Activated CD4-positive, CD25-positive, alpha-beta regulatory T cell treated with anti-CD3 and anti-CD28 coated beads, Interleukin-2, amount 50 U/mL, for 16 hours (primary cell): ENCODE measurements at regions not wholly inside any gene's neighbourhood (a gene's known extent, or its start where the extent isn't known, plus 50 kb on each side); places are given as distances from the start of the nearest gene placed in this dataset.
"Not testable (repeated sequence)": the region's sequence is repeated elsewhere in the genome, so short reads cannot be mapped to it uniquely, and the experiment has no call there.

ENCODE experiments used
- DNase-seq: peaks from one replicate; pipeline ENCODE4 v3.0.0-alpha.2; 2020; ENCODE audit warnings: low read depth, low spot score

DNA sequence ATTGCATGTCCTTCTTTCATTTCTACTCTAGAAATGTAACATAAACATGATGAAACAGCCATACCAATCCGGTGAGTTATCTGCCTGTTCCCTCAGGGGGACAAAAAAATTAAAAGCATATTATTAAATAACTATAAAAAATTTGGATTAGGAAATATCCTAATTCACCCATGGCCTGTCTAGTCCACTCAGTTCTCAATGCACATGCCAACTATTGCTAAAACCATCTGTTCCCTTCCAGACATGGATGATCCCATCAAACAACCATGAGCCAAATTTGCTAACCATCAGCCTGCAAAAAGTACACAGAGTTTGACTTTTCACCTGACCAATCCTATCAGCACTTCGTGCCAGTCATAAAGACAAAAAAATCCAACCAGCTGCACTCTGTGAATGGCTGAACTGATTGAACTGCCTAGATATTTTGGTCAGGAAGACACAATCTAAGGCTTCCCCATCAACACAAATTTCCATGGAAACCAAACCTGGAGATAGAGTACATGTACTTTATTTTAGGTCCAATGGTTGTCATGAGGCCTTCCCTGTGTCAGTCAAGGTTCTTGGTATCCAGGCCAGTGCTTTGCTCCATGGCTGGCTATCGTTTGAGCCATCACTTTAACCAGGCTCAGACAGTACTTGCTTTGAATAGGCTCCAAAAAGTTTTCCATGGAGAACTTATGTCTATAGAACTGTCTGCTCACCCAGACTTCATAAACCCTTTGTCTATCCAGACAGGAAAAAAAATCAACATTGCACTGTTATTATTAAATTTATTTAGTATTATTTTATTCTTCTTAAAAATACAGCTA, 570.8 kb downstream of the LTN1 start:
- no peak for DNase-seq

DNA sequence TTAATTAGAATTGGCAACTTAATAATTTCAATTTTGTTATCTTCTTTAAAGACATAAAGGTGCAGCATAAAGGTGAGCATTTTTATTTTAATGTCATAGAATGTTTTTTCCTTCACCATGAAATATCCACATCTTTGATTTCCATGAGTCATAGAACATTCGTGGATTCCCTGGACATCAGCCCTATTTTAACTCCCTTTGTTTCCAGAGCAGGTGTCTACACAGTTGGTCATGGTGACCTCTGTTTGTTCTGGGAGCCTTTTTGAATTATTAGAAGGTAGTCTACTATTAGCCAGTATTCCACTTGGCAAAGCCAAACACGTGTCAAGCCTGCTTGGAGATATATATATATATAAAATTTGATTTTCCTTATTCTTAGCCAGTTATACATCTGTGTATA, 572.9 kb downstream of the LTN1 start:
- no peak for DNase-seq

DNA sequence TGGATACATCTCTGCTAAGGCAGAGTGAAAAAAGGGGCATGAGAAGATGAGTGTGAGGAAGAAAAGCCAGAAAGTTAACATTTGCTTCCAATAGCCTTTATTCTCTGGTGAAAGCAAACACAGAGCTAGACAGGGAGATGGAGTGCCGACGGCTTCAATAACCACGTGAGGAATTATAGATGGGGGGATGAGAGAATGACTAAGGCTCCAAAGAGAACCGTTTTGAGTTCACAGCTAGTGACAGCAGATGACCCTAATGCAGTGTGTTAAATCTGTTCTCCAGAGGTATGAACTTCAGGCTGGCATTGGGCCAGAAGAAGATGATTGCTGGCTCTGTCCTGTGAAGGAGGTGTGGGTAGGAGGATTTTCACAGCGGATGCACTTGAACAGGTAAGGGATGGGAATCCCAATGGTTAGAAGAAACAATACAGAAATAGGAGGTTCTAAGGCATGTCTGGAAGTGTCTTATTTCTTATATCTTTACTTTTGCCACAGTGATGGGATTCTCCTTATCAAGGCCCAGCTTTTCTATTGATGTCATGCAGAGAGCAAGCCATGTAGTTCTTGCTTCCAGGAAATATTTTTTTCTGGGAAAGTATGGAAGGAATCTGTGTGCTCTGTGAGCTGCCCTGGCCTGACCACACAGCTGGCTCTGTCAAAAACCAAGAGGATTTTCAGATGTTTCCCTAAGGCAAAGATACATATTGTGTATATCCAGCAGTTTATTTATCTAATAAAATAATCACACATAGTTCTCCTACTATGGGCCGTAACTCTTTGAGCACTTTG, 573.8 kb downstream of the LTN1 start:
- DNase-seq, result no peak

DNA sequence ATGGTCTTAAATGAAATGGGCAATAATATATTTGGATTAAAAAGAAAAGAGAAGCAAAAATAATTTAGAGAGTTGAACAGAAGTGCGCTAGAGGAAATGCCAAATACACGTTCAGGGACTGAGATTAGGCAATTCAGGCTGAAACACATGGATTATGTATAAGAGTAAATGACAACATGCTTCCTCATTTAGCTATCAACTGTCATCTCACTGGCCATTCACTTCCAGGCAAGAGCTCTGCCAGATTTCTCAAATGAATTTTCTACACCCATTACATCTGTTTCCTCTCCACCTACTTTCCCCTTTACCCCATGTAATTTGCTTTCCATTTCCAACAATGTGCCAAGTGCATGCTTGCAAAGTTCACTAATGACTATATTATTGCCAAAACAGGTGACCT, 582.4 kb downstream of the LTN1 start:
- no peak for DNase-seq

DNA sequence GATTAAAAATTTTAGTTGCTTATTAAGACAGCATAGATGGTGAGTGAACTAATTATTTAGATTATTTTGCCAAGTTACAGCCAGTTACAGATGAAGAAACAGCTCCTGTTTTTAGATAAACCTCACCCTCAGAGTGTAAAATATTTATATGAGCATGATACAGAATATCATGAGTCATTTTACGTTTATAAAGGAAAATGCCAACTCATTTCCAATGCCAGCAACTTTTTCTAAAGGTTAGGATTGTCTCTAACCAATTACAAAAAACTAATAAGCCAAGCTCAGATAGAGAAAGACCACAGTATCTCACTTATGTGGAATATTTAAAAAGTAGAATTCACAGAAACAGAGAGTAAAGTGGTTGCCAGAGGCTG, 590.1 kb downstream of the LTN1 start:
- DNase-seq, result no peak

DNA sequence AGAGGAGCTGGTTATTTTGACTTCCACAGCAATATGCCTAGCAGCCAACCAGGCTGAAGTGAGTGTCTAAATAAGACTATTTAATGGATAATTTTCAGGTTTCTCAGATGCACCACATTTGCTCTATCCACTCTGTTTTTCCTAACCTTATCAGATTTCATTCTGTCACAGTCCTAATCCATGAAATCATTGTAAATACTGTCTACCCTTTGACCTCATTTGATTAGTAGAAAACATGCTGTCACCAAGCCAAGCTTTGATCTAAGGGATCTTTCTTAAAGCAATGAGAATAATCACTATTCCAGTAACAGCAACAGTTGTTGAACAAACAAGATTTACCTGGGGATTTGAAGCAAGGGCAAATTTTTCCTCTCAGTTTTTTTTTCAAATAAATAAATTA, 595.6 kb downstream of the LTN1 start:
- no peak for DNase-seq

DNA sequence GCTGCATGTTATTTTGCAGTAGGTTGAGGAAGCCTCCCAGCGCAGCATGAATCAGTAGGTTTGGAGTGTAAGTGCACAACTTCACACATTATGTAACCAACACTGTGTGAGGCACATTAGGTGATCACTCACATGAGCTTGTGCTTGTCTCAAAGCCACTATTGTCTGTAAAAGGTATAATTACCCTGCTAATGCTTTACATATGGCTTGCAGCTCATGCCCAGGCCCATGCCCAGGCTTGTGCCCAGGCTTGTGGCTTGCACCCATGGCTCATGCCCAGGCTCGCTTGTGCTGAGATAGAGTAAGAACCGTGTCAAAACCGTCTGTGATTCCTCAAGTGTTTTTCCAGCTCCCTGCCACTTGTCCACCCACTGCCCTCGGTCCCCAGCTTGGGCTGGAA, 596.3 kb downstream of the LTN1 start:
- no peak for DNase-seq

DNA sequence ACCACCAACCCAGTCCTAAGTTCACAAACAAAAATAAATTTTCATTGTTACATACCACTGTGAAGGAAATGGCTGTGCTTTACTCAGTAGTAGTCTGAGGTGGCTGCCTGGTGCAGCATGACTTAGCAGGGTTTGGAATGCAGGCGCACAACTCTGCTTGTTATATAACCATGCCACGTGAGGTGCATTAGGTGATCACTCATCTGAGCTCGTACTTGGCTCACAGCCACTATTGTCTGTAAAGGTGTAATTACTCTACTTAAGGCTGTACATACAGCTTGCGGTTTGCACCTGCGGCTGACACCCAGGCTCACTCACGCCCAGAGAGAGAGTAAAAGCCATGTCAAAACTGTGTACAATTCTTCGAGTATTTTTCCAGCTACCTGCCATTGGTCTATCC, 599.4 kb downstream of the LTN1 start:
- no peak for DNase-seq

DNA sequence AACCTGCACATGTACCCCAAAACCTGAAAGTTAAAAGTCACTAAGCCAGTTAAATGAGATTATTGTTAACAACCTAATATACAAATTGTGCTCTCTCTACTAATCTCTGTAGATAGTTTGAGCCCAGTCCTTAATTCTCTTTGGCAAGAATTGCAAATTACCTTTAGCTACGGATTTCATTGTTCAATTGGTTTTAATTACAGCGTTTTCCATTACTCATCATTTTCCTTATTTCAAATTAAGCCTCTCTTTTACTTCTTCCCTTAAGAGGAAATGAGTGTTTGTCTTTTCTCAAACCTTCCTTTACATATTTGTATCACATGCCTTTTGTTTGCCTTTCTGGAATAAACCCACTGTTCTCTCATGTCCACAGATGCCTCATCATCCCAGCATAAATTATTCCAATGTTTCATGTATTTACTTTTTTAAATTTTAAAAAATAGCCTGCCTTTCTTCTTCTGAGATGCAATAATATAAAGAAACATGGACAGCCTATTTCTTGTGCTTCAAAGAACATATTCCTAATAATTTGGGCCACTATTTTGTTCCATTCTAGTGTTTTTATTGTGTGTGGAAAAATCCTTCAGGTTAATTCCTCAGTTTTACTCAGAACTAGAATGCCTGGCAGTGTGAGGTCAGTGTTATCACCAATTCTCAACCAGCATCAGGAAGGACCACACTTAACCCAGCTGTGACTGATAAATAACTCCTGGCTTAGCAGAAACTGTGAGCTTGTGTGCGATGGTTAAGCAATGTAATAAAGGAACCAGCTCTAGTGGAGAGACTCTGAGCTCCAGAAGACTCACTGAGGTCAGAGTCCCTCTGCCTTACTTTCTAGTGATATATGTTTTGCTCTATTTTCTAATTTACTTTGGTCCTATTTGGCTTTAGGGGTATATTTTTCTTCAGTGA, 600.5 kb downstream of the LTN1 start:
- DNase-seq, result no peak

DNA sequence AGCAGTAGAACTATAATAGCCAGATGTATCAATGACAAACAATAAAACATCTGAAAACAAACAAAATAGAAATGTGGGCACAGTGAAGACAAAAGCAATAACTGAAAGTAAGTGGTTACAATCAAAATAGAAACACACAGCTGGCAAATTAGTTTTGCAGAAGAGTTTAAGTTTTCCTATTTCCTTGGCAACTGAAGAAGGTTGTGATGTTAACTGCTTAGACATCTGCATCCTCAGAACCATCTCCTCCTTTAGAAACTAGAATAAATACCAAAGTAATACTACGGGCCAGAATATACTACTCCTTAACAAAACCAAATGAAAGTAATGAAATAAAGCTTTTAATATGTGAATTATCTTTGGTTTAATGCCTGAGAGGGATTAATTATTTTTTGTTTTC, 605.5 kb downstream of the LTN1 start:
- no peak for DNase-seq

DNA sequence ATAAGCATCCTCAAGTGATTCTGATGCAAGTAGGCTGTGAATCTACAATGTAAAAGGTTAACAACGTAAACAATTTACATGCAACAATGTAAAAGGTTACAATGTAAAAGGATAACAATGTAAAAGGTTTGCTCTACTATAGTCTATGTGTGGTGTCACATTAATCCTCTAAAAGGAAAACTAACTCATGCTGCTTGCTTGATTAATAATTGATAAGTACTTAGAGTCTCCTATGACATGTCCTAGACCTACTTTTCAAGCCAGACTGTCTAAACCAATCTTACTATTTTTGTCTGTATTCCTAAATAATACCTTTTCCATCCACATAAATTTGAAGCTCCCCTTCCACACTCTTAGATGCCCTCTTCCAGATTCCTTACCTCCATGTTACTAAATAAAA, 606.8 kb downstream of the LTN1 start:
- DNase-seq, result no peak

DNA sequence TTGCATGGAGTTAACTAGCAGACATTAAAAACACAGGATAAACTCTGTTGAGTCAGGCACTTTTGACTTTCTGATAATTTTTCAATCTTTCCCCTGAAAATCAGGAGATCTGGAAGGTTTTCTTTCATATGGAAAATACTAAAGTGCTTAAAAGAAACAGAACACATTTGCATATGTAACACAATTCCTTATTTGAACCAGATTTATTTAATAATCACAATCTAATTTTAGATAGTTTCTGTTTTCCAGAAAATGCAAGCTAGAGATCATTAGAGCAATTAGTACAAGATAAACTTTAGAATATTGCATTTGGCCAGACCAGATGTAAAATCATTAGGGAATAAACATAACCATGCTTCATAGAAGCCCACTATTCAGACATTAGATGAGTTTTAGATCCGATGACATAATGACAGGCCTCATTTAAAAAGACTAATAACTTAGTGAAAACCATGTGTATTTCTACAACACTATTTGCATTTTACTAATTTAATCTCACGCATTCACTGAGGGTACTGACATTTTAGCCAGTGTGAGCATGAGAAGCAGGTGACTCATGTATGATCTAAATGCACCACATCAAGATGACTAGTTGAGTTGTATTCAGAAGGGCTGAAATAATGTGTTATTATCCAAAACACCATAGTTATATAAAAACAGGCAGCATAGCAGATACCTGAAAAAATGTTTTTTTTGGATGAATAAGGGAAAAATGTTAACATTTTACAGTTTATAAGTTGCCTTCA, 611.5 kb downstream of the LTN1 start:
- DNase-seq, result not testable (repeated sequence)

DNA sequence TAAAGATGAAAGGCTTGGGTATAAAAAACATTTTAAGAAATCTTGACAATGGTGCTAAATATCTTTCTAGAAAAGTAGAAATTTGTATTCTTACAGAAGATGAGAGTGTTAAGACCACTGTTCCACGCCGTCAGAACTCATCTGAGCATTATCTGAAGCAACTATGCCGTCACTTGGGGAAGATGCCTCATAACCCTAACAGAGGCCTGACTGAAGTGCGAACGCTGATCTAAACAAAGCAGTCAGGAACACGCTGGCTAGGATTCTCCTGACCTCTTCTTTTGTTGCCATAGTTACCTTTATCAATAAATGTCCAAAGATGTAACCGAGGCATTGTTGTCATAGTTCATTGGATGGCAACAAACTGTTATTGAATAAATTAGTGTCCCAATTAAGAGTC, 612.4 kb downstream of the LTN1 start:
- no peak for DNase-seq

DNA sequence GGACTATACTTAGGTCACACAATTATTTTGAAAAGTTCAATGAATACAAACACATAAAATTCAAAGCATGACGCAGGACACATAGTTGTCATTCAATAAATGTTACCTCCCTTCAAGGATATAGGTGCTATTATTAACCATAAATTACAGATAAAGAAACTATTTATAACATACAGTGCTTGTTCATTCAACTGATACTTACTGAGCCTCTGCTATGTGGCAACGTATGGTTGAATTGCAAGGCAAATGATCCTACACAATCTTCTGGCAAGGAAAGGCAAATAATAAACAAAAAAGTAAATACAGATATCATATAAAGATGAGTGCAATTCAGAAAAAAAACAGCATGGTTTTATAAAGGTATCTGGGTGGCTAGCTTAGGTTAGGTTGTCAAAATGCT, 614.7 kb downstream of the LTN1 start:
- no peak for DNase-seq

DNA sequence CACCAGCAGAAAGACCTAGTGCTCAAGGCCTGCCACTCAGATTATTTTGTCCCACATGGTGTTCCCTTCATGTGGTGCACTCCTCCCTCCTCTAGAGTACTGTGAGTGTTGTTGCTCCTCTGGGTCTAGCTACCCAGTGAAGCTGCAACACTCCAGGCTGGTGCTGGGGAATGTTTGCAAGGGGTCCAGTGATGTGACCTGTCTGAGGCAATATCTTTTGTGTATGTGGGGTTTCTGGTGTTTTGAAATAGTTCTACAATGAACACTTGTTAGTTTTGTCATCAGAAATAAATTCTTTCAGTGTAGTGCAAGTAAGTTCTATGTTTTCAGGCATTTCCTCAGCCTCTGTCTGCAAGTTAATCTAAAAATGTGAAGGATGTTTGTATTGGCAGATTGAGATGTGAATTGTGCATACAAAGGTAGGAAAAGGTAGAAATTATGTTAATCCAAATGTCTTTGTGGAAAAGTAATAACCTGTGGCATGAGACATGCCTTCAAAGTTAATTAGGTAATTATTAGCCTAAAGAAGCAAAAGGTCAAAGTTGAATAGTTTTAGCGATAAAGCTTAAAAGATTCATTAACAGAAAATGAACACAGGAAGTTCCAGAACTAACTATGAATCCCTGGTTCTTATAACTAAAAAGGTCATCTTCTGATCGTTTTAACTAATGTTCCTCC, 616.8 kb downstream of the LTN1 start:
- DNase-seq, result no peak

DNA sequence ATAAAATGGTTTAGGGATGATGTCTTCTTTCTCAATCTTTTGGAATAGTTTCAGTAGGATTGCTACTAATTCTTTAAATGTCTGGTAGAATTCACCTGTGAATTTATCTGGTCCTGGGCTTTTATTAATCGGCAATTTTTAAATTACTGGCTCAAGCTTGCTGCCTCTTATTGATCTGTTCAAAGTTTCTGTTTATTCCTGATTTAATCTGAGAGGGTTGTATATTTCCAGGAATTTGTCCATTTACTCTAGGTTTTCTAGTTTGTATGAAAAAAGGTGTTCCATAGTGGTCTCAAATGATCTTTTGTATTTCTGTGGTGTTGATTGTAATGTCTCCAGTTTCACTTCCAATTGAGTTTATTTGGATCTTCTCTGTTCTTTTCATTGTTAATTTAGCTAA, 617.8 kb downstream of the LTN1 start:
- no peak for DNase-seq

DNA sequence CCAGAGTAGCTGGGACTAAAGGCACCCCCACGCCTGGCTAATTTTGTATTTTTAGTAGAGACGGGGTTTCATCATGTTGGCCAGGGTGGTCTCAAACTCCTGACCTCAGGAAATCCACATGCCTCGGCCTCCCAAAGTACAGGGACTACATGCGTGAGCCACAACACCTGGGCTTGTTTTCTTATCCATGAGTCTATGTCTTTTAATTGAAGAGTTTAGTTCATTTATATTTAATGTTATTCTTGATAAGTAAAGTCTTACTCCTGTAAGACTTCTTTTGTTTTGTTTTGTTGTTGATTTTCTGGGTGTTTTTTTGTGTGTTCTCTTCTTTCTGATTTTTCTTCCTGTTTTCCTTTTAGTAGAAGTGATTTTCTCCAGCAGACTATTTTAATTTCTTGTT, 621.0 kb downstream of the LTN1 start:
- DNase-seq, result no peak

DNA sequence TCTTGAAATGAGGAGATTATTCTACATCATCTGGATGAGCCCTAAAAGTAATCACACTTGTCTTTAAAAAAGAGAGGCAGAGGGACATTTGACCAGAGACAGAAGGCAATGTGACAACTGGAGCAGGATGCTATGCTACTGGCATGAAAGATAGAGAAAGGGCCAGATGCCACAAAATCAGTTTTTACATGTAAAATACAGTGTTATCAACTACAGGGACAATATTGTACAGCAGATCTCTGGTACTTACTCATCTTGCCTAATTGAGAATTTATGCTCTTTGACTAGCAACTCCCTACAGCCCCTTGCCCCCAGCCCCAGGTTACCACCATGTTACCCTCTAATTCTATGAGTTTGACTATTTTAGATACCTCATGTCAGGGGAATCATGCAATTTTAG, 633.4 kb downstream of the LTN1 start:
- no peak for DNase-seq

DNA sequence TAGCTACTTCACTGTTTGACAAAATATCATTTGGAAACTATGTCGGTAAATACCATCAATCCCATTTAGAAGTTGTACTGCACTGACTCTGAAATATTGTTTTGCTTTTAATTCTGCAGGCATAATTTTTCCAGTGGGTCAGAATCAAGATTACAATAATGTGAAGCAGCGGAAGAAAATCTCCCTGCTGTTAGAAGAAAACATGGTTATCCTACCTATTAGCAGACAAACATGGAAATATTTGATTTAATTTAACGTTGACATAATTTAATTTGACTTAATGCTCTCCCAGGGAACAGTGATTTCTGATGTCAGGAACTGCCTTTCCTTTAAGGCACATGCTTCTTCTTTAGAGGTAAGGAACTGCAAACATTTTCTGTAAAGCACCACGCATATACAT, 634.0 kb downstream of the LTN1 start:
- DNase-seq, result no peak

DNA sequence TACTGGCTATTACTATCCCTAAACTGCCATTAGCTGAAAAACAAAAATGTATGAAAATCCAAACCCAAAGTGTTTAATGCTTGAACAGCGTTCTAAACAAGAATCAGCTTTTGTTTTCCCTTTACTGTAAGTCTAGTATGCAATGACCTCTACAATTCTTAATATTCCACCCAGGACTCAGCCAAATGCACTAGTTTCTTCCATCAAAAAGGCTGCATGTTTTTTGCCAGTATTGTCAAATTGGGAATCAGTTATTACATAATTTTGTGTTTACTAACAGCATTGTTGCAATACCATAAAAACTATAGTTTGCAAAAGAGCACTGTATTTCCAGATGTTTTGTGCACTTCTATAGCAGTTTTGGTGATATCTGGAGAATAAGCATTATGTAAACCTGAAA, 634.5 kb downstream of the LTN1 start:
- no peak for DNase-seq

DNA sequence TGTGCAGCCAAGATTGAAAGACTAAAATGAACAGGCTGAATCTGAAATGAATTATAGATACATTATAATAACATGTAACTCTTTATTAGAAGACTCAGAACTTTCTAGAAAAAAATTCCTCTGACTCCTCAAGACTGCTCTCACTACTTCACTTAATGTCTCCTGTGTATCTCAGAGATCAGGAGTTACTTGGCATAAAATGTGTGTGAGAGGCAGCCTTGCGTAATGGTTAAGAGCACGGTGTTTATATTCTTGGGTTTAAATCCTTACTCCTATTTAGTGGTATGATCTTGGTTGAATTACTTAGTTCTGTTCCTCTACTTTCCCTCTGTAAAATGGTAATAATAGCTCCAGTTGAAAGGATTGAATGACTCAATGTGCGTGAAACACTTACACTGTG, 634.9 kb downstream of the LTN1 start:
- DNase-seq, result no peak
